Ishikawa (cell line): ENCODE measurements at regions not wholly inside any gene's neighbourhood (a gene's known extent, or its start where the extent isn't known, plus 50 kb on each side); places are given as distances from the start of the nearest gene placed in this dataset.
A peak's percentile ranks its signal among the peaks of the same experiment; 100 is the strongest.

Experiments
- CEBPB ChIP-seq: IDR thresholded peaks from 2 replicates; pipeline ENCODE4 v1.6.1; 2012
- CREB1 ChIP-seq: IDR thresholded peaks from 2 replicates; pipeline ENCODE4 v1.6.1; 2012; ENCODE audit warnings: low read depth
- EGR1 ChIP-seq: IDR thresholded peaks from 2 replicates; pipeline ENCODE4 v1.6.1; 2012
- EP300 ChIP-seq: IDR thresholded peaks from 2 replicates; pipeline ENCODE4 v1.6.1; 2012; ENCODE audit warnings: borderline replicate concordance
- FOXM1 ChIP-seq: IDR thresholded peaks from 2 replicates; pipeline ENCODE4 v1.6.1; 2012; ENCODE audit warnings: low read depth, borderline replicate concordance
- MAX ChIP-seq: IDR thresholded peaks from 2 replicates; pipeline ENCODE4 v1.6.1; 2012
- NFIC ChIP-seq: IDR thresholded peaks from 2 replicates; pipeline ENCODE4 v1.6.1; 2012
- RAD21 ChIP-seq: IDR thresholded peaks from 2 replicates; pipeline ENCODE4 v1.6.1; 2012; ENCODE audit warnings: low read depth
- REST ChIP-seq: IDR thresholded peaks from 2 replicates; pipeline ENCODE4 v1.6.1; 2012; ENCODE audit warnings: low read depth, mild to moderate bottlenecking
- TAF1 ChIP-seq: IDR thresholded peaks from 2 replicates; pipeline ENCODE4 v1.6.1; 2012; ENCODE audit warnings: low read depth, mild to moderate bottlenecking
- TCF12 ChIP-seq: IDR thresholded peaks from 2 replicates; pipeline ENCODE4 v1.6.1; 2012; ENCODE audit warnings: low read depth
- TEAD4 ChIP-seq: IDR thresholded peaks from 2 replicates; pipeline ENCODE4 v1.6.1; 2012
- YY1 ChIP-seq: IDR thresholded peaks from 2 replicates; pipeline ENCODE4 v1.6.1; 2012; ENCODE audit warnings: low read depth
- ZBTB7A ChIP-seq: IDR thresholded peaks from 2 replicates; pipeline ENCODE4 v1.6.1; 2012; ENCODE audit warnings: low read depth
- TF ChIP-seq, protein P1 (sequence below): IDR thresholded peaks from 2 replicates; pipeline ENCODE4 v1.6.1; 2012

DNA sequence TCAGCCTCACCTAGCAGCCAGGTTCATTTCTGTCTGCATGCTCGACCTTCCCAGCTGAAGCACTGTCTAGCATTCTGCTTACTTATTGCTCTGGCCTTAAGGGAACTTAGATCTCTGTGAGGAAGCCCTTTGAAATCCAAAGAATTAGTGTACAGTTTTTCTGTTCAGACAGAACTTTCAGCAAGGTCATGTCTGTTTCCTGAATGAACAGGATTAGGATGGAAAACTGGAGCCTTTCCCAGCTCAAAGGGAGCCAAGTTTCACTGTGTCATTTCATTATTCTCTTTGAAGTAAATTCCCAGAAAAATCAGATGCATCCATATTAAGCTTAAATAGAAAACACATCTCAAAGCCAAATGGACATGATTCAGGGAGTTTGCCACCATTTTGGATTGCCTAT is 457.3 kb upstream of the KCNMB2 start:
- TF ChIP-seq CREB1 (no peak), EGR1 (no peak), ZBTB7A (no peak), NFIC (no peak), RAD21 (no peak), TAF1 (no peak), YY1 (no peak), TEAD4 (no peak), TCF12 (no peak), CEBPB (no peak), FOXM1 (no peak), EP300 (no peak), MAX (no peak), REST (no peak)
- TF ChIP-seq, protein P1, sequence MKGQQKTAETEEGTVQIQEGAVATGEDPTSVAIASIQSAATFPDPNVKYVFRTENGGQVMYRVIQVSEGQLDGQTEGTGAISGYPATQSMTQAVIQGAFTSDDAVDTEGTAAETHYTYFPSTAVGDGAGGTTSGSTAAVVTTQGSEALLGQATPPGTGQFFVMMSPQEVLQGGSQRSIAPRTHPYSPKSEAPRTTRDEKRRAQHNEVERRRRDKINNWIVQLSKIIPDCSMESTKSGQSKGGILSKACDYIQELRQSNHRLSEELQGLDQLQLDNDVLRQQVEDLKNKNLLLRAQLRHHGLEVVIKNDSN, result no peak

DNA sequence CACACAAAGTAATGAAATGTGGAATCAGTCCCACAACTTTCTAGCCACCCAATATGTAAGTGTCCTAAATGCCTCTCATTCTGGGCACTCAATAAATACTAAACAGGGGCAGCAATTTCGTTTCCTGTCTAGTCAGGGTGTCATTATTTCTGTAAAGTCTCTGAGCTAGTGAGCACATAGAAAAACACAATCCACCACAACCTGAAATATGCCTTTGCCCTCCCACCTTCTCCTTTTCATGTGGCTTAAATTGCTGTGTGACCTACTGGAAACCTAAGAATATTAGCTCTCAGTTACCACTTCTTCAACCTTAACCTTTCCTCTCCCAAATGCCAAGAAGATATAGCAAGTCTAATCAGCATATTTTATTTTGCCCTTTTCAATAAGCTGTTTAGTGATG is 456.3 kb upstream of the KCNMB2 start:
- TF ChIP-seq EGR1 (no peak), RAD21 (no peak), NFIC (no peak), CREB1 (no peak), FOXM1 (no peak), YY1 (no peak), TEAD4 (no peak), EP300 (no peak), MAX (no peak), TAF1 (no peak), CEBPB (no peak), TCF12 (no peak), REST (no peak)

DNA sequence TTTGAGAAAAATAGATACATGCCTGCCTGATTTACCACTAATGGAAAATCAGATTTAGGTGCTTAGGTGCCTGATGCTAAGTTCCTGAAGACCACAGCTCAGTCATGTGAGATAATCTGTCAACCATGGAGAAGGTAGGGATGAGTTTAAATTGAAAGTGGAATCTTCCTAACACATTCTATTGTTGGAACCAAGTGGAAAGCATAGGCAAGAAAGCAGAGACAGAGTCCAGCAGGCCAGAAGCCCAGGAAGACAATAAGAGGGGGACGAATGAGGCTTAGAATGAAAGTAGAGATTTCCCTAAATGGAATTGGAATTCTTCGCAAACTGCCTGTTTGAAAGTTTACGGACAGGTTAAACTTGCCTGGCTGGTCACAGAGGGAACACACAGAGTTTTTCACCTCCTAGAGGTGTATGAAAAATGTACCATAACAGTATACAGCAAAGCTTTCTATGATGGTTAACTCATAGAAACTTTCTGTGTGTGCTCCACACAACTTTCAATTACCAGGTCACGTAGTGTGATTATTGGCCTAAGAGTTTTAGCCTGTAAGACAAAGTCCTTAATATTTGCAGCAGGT is 453.8 kb upstream of the KCNMB2 start:
- TF ChIP-seq TAF1 (no peak), ZBTB7A (no peak), REST (no peak), RAD21 (no peak), CREB1 (no peak), MAX (no peak), FOXM1 (no peak), EGR1 (no peak), YY1 (no peak)

DNA sequence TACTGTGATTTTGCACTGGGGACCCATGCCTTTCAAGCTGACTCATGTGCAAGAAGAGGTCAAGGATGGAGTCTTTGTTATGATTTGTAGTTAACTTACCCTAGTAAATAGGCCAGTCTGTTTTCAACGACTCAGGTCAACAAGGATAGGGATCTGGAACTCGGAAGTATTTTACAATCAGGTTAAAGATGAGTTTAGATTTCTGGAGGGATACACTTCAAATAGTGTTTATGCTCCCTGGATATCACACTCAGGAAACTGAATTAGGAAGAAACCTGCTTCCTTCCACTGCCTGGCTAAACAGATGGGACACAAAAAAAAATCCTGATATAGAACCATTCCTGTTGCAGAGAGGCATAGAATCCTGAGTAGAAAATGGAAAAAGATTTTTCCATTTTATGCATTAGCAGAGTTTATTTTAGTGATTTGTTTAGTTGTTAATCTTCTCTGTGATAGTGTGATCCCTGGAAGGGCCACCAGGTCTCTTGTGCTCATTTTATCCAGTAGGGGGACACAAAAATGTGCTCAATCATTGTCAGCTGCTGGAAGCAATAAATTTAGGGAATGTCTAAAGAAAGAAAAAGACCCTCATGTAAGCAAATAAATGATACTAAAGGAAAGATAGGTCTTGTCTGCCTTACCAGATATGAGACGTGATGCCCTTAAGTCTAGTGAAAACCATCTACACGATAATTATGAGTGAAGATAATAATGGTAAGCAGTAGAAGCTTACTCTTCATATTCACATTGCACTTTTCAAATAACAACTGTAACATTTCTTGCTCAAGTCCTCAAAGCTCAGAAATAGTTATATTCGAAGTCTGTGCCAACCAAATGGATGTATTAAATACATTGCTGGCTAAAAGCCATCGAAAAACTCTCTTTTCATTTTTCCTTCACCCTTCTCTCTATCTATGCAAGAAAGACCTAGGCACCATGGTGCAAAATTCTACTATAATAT is 452.1 kb upstream of the KCNMB2 start:
- TF ChIP-seq TAF1 (no peak), TEAD4 (no peak), CREB1 (no peak), RAD21 (peak; percentile 26; the same call in 1 of the 2 replicates)
